NCI-H1694 (cell line): ENCODE measurements at regions not wholly inside any gene's neighbourhood (a gene's known extent, or its start where the extent isn't known, plus 50 kb on each side); places are given as distances from the start of the nearest gene placed in this dataset.

ENCODE experiments used
- DNase-seq: peaks from one replicate; lab custom pipeline; 2025; lab: John Stamatoyannopoulos, UW

DNA sequence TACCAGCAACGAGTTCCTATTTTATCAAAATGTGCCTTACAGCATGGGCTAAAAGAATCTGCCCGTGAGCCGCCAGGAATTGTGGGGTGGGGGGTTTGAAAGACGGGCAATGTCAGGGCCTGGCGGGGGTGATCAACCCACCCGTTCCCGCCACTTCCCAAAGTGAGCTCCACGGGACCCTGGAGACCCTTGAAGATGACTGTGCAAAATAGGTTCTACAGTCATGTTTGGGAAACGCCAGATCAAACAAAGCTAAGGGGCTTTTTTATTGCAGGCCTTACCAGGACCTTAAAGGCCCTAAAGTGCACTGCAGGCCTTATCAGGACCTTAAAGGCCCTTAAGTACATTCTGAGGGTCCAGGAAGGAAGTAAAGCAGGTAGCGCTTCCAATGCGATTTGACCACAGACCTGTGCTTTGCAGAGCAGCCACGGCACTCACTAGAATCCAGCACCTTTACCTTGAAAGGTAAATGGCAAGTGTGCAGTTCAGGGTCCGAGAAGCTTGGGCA, 404.1 kb downstream of the SHANK2 start:
- DNase-seq, result no peak

DNA sequence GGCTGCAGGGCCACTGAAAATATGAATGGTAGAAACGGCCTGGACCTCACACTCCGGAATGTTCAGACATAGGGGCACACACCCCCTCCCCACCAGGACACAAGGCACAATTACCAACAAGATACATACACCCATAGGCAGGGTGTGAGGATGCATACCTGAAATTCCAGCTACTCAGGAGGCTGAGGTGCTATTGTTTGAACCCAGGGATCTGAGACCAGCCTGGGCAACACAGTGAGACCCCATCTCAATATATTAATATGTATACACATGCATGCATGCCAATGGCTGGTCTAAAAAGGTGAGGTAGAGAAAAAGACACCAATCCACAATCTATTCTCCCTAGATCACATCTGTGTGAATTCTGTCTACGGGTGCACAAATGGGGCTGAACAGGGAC, 403.3 kb downstream of the SHANK2 start:
- no peak for DNase-seq

DNA sequence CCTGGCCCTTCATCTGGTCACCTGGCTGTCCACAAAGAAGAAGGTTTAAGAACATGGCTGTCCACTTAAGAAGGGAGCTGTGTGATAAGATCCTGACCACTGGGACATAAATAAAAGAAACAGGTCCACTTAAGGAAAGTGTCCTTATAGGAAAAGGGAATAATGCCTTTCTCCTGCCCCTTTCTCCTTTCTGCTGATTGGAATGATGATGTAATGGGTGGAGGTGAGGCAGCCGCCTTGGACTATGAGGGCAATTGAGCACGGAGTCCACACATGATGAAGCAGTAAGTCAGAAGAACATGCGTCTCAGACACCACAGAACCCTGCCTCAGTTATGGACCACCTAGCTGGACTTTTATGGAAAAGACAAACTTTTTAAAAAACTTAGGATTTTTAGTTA, 401.1 kb downstream of the SHANK2 start:
- DNase-seq, result no peak

DNA sequence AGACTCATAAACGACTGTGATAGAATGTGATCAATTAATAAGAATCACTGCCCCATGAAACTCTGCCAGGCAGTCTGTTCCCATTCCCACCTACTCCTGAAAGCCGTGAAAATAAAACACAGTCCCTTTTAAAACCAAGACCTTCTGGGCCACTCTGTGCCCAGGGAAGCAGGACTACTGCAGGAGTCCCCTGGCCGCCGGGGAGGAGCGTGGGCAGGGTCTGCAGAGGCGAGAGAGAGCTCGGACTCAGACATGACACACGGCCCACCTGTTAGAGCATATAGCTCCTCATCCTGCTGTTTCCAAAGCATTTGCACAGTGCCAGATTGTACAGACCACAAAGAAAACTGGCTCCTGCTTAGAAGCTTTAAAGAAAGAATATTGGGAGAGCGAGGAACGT, 400.5 kb downstream of the SHANK2 start:
- no peak for DNase-seq

DNA sequence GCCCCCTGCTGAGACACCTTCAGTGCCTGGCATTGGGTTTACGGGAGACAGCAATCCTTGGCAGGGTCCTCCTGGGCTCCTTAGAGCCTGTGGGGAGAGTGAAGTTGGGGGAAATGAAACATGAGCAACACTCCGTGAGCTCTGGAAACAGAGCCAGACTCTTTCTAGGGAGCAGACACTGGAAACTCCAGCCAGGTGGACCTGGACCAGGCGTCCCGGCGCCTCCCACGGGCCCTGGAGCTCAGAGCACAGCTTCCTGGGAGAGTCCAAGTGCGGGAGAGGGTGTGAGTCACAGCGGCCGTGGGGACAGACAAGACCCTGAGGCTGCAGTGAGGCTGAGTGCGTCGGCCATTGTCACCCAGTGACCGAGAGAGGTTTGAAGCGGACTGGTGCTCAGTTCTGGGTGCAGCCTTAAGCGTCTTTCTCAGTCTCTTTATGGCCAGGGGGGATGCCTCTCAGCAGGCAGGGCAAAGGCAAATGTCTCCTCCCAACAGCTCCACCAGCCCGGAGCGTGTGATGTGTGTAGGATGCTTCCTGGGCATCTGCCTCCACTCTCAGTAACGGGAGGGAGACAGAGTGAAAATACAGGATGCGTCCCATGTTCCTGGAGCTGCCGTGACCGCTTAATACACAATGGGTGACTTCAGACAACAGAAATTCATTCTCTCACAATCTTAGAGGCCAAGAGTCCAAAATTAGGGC, 399.2 kb downstream of the SHANK2 start:
- DNase-seq, result no peak

DNA sequence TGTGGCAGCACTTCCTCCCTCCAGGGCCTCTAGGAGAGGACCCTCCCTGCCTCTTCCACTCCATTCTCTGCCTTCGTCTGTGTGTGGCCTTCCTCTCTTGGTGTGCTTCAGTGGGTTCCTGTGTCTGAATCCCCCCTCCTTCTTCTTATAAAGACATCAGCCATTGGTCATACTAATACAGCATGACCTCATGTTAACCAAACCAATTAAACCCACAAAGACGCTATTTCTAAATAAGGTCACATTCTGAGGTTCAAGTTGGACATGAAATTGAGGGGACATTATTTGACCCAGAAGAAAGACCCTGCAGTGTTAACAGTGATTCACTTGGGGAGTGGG, 398.6 kb downstream of the SHANK2 start:
- DNase-seq, result no peak

DNA sequence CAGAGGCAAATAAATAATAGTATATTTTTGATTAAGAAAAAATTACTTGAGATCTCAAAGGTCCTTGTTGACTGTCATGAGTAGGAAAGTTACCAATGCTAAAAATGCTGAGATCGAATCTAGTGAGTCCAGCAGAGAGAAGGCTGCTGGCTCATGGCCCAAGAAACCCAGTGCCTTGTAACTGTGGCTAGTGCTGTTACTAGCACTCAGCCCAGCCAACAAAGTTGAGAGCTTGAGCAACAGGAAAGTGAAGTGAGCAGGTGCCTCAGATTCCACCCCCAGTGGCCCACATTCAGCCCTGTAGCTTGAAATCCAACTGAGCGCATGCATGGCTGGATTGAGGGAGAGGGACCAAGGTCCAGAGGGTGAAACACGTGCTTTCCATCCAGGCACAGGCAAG, 398.2 kb downstream of the SHANK2 start:
- no peak for DNase-seq

DNA sequence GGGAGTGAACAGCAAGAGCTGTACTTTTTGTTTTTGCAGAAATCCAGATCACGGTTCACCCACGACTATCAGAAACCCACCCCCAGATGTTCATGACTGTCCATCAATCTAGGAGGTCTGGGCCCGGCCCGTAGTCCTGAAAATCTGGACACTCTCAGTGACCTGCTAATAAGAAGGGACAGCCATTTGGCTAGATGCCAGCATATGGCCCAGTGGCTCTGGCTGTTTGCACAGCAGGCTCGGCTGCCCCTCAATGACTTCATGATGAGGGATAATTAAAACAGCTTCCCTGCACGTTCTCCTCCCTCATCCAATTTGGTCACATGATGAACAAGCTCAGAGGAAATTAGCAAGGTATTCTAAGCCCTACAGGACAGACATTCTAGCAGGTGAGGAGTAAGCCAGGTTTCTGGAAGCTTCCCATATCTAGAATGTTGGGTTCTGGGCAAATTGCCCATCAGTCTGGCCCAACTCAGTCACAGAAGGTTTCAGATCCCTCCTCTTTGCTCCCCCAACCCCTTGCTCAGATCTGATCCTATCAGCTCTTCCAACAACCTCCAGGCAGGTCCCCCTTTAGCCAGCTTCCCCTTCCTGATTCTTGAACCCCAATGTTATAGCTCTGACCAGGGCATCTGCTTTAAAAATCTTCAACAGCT, 397.3 kb downstream of the SHANK2 start:
- no peak for DNase-seq

DNA sequence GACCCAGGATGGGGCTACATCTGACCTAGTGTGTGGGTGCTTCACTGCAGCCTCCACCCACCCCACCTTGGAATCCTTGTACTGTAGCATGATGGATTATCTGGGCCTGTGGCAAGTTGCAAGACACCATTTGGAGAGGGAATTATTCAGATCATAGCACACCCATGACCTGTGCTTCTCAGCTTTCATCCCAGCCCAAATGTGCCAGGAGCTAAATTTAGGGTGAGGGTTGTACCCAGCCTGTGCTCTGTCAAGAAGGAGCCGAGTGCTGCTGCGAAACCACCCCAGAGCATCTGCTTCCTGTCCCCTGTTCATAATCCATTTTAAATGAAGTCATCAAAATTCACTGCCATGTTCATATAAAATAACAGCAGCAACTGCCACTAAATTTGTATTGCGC, 394.5 kb downstream of the SHANK2 start:
- no peak for DNase-seq

DNA sequence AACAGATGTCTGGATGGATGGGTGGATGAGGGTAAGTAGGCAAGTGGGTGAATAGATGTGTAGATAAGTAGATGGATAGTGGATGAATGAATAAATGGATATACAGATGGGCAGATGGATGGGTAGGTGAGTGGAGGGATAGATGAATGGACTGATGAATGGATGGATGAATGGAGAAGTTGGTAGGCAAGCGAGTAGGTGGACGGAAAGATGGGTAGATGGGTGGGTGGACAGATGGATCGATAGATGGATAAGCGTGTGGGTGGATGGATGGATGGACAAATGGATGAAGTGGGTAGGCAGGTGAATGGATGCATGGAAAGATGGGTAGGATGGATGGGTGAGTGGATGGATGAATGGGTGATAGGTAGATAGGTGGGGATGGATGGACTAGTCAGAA, 393.2 kb downstream of the SHANK2 start:
- no peak for DNase-seq

DNA sequence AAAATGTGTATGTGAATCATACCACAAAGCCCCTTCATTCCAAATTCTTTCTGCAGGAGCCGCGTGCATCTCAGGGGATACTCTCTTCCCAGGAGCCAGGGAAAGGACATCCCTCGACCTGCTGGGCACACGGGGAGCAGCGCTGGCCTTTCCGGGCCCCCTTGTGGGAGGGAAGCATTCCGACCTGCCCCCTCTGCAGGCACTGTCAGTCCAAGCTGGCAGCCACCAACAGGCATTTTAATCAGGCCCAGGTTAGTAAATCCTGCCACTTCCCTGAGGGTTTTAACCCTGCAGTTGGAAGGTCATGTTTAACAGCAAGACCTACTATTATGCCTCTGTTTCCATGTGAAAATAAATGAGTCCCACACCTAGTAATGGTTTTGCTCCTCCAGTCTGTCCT, 391.5 kb downstream of the SHANK2 start:
- no peak for DNase-seq

DNA sequence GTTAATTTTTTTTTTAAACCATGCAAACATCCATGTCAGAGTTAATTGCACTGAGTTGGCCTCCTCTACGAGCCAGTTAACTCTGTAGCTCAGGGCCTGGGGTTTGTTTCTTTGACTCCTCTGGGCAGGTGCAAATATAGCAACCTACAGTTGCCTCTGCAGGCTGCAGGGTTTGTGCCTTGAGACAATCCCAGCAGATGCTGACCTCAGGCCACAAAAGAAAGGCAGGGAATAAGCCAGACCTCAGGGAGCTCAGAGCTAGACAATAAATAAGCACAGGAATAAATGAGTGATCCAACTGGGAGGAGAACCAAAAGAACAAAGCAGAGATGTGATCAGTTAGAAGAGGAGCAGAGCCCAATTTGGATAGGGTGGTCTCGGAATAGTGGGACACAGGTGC, 390.8 kb downstream of the SHANK2 start:
- no peak for DNase-seq

DNA sequence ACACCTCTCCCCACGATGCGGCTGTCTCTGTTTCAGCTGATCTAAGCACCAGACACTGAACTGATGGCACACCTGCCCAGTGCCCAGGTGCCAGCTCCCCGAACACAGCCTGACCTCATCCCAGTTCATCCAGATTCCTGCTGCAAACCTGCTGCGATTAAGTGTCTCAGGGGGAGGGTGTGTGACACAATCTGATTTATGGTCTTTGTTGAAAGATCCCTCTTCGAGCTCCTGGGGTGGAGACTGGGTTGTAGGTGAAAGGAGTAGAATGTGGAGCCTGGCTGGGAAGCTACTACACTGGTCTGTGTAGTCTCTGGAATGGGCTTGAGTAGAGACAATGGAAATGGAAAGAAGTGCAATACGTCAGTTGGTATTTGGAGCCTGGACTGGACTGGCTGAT, 390.3 kb downstream of the SHANK2 start:
- DNase-seq, result no peak

DNA sequence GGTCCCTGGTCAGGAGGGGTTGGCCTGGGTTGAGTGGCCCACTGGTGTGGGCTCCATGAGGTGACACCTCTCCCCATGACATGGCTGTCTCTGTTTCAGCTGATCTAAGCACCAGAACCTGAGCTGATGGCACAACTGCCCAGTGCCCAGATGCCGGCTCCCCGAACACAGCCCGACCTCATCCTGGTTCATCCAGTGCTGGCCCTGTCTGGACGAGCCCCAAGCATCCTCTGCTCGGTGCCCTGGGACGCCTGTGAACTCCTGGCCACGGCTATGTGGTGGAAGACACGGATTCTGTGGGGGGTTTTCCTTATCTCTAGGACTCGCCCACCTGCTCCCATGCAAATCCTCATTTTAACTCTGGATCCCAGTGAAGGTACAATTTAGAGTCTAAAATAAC, 389.2 kb downstream of the SHANK2 start:
- no peak for DNase-seq

DNA sequence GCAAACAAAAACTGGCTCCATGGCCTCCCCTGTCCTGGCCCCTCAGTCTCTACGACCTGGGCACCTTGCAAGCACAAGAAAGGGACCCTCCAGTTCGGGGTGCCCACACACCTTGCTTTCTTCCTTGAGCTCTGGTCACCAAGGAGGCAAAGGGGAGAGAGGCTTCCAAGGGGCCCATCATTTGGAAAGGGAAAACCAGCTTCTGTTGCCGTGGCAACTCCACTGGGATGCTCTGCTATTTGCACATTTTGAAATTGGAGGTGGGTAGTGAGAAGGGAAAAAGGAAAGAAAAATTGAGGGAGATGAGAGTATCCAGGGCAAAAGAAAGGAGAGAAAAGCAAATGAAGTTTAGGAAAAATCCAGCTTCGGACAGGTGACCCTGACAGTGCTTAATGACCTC, 388.4 kb downstream of the SHANK2 start:
- no peak for DNase-seq

DNA sequence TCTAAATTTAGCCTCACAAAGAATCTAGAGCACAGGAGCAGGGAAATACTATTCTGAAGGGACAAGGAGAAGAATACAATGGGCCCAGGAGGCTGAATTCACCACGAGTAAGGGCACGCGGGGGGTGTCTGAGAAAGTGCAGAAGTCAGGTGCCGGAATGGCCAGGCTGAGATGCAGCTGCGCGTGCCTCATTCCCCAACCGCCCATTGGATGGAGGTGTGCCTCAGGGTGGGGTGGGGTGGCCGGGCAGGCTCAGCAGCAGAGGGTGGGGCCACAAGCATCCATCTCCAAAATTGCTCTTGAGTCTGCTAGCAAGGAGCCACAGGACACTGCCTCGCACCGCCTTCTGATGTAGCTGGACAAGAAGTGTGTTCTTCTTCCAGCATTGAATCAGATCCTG, 387.0 kb downstream of the SHANK2 start:
- DNase-seq, result no peak

DNA sequence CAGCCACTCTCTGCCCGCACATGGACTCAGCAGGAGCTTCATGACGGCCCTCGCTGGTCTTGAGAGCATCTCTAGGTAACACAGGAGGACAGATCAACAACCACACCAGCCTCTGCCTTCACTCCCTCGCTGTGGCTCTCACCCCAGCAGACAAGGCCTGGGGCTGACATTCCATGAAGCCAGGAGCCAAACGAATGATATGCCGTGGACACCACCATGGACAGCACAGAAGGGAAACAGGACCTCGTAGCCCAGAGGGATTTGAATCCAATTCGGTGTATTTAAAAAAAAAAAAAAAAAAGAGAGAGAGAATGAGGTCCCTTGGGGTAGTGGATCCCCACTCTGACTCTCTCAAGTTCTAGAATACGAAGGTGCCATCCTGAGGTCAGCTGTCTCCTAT, 385.5 kb downstream of the SHANK2 start:
- DNase-seq, result no peak

DNA sequence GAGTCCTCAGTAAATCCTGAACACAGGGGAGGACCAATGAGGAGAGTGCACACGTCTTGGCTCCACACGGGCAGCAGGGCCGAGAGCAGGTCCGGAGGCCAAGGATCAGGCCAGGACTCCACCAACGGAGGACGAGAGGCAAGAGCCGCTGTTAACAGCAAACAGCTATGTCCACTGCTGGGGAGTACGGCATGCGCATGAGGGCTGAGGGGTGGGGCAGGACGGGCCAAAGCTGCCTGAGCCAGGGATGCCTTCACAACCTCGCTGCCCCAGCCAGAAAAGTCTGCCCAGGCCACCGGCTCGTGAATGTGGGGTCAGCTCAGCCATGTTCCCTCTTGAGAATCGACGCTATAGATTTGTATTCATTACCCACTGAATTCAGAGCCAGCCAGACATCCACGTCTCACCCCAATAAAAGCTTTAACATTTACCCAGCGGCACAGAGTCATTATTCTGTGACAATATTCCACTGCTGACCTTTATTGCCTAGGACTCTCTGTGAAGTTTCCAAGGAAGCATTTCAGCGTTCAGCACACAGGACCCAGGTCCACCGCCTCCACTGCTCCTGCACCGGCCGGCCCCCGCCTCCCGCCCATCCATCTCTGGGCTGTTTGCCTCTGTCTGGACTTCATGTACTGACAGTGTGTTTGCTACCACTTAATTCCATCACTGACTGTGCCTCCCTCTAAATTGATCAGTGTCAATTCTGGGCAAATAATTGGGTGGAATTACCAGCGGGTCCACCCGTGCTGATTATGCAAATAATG, 384.9 kb downstream of the SHANK2 start:
- DNase-seq, result no peak

DNA sequence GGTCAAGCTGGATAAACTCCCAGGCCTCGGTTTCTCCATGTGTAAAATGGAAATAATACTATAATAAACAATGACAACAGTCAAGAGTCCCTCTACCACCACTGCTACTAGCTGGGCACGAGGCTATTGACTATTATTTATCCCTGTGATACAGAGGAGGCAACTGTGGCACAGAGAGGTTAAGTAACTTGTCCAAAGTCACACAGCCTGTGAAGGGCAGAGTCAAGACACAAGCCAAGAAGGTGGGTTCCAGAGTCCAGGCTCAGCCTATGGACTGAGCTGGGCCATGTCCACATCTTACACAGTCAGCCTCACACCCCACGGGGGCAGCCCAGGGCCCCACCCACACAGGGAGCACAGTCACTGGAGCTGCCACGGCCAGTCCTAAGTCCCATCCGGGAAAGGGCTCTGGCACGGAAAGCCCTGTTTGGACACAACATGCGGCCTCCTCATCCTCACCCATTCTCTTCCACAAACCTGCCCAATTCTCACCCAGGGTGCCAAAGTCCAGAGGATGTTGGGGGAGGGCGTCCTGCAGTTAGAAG, 384.0 kb downstream of the SHANK2 start:
- no peak for DNase-seq

DNA sequence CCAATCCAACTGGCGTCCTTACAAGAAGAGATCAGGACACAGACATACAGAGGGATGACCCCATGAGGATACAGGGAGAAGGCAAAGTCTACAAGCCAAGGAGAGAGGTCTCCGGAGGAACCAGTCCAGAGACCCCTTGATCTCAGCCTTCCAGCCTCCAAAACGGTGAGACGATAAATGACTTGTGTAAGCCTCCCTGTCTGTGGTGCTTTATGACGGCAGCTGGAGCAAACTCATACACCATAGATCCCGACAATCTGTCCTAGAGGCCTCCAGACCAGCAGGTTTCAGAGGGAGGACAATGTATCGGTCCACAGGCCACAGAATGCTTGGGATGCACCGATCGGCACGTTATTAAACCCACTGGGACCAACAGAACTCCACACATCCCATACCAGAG, 383.3 kb downstream of the SHANK2 start:
- no peak for DNase-seq

DNA sequence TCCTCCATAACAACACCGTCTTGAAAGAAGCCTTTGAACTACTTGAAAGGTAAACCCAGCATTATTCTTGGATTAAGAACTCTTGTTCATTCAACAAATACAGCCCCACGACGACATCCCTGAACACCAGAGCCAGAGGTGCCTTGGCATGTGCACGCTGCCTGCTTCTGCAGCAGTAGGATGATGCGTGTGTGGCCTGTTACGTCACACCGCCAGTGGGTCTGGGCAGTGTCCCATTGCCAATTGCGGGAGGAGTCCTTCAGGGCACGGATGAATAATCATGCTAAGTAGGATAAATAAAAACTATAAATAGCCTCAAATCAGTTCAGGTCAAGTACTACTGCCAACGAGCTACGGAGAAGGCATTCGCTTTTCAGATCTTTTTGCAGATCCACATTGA, 380.5 kb downstream of the SHANK2 start:
- no peak for DNase-seq

DNA sequence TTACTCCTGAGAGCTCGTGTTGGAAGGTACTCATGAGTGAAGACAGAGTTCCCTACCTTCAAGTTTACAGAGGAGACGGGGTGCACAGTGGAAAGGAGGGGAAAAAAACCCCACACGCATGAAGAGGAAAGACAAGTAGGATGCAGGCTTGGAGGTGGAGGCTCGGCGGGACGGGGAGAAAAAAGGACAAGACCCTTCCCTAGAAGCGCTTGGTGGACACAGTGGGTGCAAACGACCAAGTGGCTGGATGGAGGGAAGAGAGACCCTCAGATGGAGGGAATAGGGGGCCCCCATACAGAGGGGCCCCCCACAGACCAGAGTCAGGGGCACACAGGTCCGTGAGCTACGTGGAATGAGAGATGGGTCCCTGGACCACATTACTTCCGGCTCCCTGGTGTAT, 380.1 kb downstream of the SHANK2 start:
- no peak for DNase-seq
